ENCODE measurements at regions not wholly inside any gene's neighbourhood (a gene's known extent, or its start where the extent isn't known, plus 50 kb on each side); places are given as distances from the start of the nearest gene placed in this dataset.

GRCh38 chr3:31479431-31479830 lies 53.3 kb upstream of the STT3B start:
- Histone ChIP-seq H3K9ac (ENCODE audit: low read depth, low read length) (no peak overlapping the region), H3K27me3 (ENCODE audit: control insufficient read depth, insufficient read depth, low read length) (no peaks in the 10 kb centered on the region), H3K27ac (ENCODE audit: low read depth, low read length) (no peak overlapping the region), H3K9me3 (ENCODE audit: control insufficient read depth, insufficient read depth, low read length) (no peaks in the 10 kb centered on the region), H3K4me1 (ENCODE audit: control insufficient read depth, insufficient read depth, low read length) (no peaks in the 10 kb centered on the region), H3K4me3 (ENCODE audit: low read depth, low read length) (no peak overlapping the region), H3K36me3 (ENCODE audit: control insufficient read depth, insufficient read depth, low read length) (no peaks in the 10 kb centered on the region)

GRCh38 chr3:31481697-31482096 lies 51.0 kb upstream of the STT3B start:
- no peak overlapping the region for H3K9ac ChIP-seq (ENCODE audit: low read depth, low read length)
- H3K9me3 ChIP-seq (ENCODE audit: control insufficient read depth, insufficient read depth, low read length) = no peaks in the 10 kb centered on the region
- H3K4me3 ChIP-seq (ENCODE audit: low read depth, low read length) = no peak overlapping the region
- no peaks in the 10 kb centered on the region for H3K27me3 ChIP-seq (ENCODE audit: control insufficient read depth, insufficient read depth, low read length)
- H3K36me3 ChIP-seq (ENCODE audit: control insufficient read depth, insufficient read depth, low read length) = no peaks in the 10 kb centered on the region
- H3K4me1 ChIP-seq (ENCODE audit: control insufficient read depth, insufficient read depth, low read length) = no peaks in the 10 kb centered on the region; the same call in 1 of the 2 replicates
- no peak overlapping the region for H3K27ac ChIP-seq (ENCODE audit: low read depth, low read length)

GRCh38 chr3:31482493-31483200 lies 50.1 kb upstream of the STT3B start:
- Histone ChIP-seq H3K27me3 (ENCODE audit: control insufficient read depth, insufficient read depth, low read length) (no peaks in the 10 kb centered on the region), H3K9me3 (ENCODE audit: control insufficient read depth, insufficient read depth, low read length) (no peaks in the 10 kb centered on the region), H3K4me3 (ENCODE audit: low read depth, low read length) (no peak overlapping the region), H3K9ac (ENCODE audit: low read depth, low read length) (no peak overlapping the region), H3K4me1 (ENCODE audit: control insufficient read depth, insufficient read depth, low read length) (no peaks in the 10 kb centered on the region; the same call in 1 of the 2 replicates), H3K27ac (ENCODE audit: low read depth, low read length) (no peak overlapping the region), H3K36me3 (ENCODE audit: control insufficient read depth, insufficient read depth, low read length) (no peaks in the 10 kb centered on the region)

Measured in HUES48 (cell line).